ENCODE measurements at regions not wholly inside any gene's neighbourhood (a gene's known extent, or its start where the extent isn't known, plus 50 kb on each side); places are given as distances from the start of the nearest gene placed in this dataset.

DNA sequence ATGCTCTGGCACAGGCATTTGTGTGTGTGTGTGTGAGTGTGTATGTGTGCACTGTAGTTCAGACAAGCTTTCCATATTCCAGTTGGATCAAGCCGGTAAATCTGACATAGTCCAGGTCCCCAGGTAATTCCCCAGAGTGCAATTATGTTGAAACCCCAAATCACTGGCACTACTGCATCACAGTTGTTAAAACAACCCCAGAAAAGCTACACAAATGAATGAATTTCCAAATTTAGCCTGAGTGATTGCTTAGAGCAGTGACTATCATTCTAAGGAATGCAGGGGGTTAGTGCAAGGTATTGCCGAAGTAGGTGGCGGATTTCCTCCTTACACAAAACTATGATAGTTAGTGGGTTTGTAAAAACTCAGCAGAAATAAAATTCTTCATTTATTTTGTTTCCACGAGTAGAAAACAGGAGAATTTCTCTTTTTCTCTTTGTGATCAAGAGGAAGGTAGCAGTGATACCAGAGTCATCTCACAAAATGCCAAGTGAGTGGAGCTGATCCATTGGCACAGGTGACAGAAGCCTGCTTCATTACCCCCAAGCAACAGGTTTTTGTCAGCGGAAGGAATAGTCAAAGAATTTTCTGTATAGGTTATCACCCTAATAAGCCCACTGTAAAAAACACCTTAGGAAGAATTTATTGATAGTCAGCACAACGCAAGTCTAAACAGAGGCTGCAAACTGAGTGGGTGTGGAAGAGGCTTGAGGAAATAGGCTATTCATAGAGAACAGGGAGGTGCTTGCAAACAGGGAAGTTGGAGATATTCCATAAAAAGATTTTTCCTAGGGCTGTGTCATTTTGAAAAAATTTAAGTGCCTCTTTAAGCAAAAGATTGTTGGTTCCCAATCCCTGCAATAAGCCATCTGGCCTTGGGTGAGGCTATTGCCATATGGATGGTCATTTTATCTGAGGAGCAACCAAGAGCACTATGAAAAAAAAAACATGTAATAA, 385.1 kb downstream of the CHSY3 start:
- H3K9me3 Mint-ChIP-seq: no peaks in the 10 kb centered on the region
- no peak overlapping the region for H3K27ac Mint-ChIP-seq
- H3K27me3 Mint-ChIP-seq (ENCODE audit: low read depth): no peaks in the 10 kb centered on the region
- no peak for DNase-seq (ENCODE audit: low spot score in 2 of 2, unreplicated experiment in 2 of 2)
- H3K36me3 Mint-ChIP-seq: no peaks in the 10 kb centered on the region
- peaks cover 10% of the 10 kb centered on the region for H3K4me1 Mint-ChIP-seq
- TF ChIP-seq, protein P1, sequence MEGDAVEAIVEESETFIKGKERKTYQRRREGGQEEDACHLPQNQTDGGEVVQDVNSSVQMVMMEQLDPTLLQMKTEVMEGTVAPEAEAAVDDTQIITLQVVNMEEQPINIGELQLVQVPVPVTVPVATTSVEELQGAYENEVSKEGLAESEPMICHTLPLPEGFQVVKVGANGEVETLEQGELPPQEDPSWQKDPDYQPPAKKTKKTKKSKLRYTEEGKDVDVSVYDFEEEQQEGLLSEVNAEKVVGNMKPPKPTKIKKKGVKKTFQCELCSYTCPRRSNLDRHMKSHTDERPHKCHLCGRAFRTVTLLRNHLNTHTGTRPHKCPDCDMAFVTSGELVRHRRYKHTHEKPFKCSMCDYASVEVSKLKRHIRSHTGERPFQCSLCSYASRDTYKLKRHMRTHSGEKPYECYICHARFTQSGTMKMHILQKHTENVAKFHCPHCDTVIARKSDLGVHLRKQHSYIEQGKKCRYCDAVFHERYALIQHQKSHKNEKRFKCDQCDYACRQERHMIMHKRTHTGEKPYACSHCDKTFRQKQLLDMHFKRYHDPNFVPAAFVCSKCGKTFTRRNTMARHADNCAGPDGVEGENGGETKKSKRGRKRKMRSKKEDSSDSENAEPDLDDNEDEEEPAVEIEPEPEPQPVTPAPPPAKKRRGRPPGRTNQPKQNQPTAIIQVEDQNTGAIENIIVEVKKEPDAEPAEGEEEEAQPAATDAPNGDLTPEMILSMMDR (IDR thresholded peaks at IDR 0.05; ENCODE audit: unreplicated experiment): no peak
- H3K4me3 Mint-ChIP-seq: no peak overlapping the region

DNA sequence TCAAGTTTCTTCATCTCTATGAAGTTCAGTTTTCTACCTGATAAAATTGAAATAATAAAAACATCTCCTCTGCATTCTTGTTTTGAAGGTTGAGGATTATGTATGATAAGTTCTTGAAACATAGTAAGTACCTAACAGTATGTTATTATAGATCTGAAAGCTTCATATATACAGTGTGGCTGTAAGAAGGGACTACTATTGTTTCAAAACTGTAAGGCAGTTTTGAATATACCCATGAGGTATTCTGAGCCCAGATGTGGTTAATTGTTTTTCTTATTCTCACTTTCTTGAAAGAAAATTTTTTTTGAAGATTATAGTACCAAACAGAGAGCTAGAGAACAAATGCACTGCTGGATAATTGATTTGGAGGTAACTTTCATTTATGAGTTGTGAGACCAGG, 383.2 kb downstream of the CHSY3 start:
- Mint-ChIP-seq H3K9me3 (no peaks in the 10 kb centered on the region), H3K27me3 (ENCODE audit: low read depth) (no peaks in the 10 kb centered on the region), H3K4me1 (peaks cover 10% of the 10 kb centered on the region), H3K27ac (no peak overlapping the region), H3K36me3 (no peaks in the 10 kb centered on the region), H3K4me3 (no peak overlapping the region)
- TF ChIP-seq, protein P1 (IDR thresholded peaks at IDR 0.05; ENCODE audit: unreplicated experiment): no peak
- no peak for DNase-seq (ENCODE audit: low spot score in 2 of 2, unreplicated experiment in 2 of 2)

DNA sequence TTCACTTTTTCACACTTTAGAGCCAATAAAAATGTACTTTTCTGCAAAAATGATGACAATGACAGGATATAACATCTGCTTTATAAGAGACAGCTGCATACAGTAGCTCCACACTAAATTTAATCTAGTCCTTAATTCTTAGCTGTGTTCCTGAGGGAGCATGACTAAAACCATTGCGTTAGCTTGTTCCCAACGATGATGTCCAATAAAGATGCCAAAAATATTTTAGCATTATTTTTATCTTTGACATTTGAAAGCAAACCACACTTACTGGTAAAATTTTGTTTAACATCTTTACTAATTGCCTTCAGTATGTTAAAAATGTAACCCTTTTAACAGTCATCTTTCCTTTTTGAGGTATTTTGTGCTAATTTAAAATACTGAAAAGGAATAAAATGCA, 382.7 kb downstream of the CHSY3 start:
- Mint-ChIP-seq H3K4me1 (peaks cover 10% of the 10 kb centered on the region), H3K27me3 (ENCODE audit: low read depth) (no peaks in the 10 kb centered on the region), H3K36me3 (no peaks in the 10 kb centered on the region), H3K27ac (no peak overlapping the region), H3K4me3 (no peak overlapping the region), H3K9me3 (no peaks in the 10 kb centered on the region)
- TF ChIP-seq, protein P1 (IDR thresholded peaks at IDR 0.05; ENCODE audit: unreplicated experiment): no peak
- no peak for DNase-seq (ENCODE audit: low spot score in 2 of 2, unreplicated experiment in 2 of 2)

DNA sequence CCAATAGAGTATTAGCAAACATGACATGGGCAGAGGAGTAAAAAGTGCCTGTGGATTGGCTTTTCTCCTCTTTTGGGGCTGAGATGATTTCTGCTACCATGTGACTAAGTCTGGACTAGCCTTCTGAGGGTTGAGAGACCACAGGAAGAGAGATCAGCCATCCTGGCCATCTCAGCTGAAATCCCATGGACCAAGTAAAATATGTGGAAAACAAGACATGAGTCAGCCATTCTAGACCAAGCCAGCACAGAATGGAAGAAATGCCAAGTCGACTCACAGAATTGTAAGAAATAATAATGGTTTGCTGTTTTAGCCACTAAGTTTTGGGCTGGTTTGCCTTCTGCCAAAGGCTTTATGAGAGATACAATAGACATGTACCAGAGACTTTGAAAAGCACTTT, 377.8 kb downstream of the CHSY3 start:
- TF ChIP-seq, protein P1 (IDR thresholded peaks at IDR 0.05; ENCODE audit: unreplicated experiment): no peak
- no peak overlapping the region for H3K27ac Mint-ChIP-seq
- H3K4me1 Mint-ChIP-seq: no peaks in the 10 kb centered on the region
- H3K27me3 Mint-ChIP-seq (ENCODE audit: low read depth): no peaks in the 10 kb centered on the region
- no peaks in the 10 kb centered on the region for H3K36me3 Mint-ChIP-seq
- H3K4me3 Mint-ChIP-seq: no peak overlapping the region
- H3K9me3 Mint-ChIP-seq: no peaks in the 10 kb centered on the region
- no peak for DNase-seq (ENCODE audit: low spot score in 2 of 2, unreplicated experiment in 2 of 2)

DNA sequence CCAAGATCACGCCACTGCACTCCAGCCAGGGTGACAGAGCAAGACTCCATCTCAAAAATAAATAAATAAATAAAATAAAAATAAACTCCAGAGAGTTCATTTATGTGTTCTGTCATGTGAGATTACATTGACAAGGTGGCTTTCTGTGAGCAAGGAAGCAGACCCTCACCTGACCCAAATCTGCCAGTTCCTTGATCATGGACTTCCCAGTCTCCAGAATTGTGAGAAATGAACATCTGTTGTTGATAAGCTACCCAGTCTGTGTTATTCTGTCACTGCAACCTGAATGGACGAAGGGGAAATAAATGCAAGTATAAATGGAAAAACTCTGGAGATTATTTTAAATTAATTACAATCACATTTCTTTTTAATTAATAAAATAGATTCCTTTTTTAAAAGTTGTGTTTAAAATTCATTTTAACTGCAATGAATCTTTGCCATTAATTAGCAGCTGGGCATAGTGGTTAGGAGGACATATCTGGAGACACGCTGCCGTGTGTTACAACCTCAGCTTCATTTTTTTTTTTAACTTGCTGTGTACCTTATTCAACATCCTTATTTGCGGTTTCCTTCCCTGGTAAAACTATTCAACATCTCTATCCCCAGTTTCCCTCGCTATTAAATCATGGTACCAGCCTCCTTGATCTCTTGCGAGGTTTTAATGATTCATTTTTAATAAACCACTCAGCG, 376.4 kb downstream of the CHSY3 start:
- TF ChIP-seq, protein P1 (IDR thresholded peaks at IDR 0.05; ENCODE audit: unreplicated experiment): no peak
- Mint-ChIP-seq H3K9me3 (peaks cover 3% of the 10 kb centered on the region), H3K4me3 (no peak overlapping the region), H3K27me3 (ENCODE audit: low read depth) (no peaks in the 10 kb centered on the region), H3K27ac (no peak overlapping the region), H3K4me1 (peaks cover 2% of the 10 kb centered on the region), H3K36me3 (no peaks in the 10 kb centered on the region)
- DNase-seq (ENCODE audit: low spot score in 2 of 2, unreplicated experiment in 2 of 2): no peak
